H1 (cell line): ENCODE measurements at regions not wholly inside any gene's neighbourhood (a gene's known extent, or its start where the extent isn't known, plus 50 kb on each side); places are given as distances from the start of the nearest gene placed in this dataset.
A peak's percentile ranks its signal among the peaks of the same experiment; 100 is the strongest.

Source experiments
- CTCF ChIA-PET: fragments of 300-600 bp; sonication (Branson Sonifier 250); formaldehyde crosslinking; loops from one replicate; lab custom pipeline; 2021; ENCODE audit not compliant: partially characterized antibody; lab: Charles Lee
- POLR2A ChIA-PET: fragments of 300-600 bp; sonication (Branson Sonifier 250); formaldehyde crosslinking; loops from one replicate; lab custom pipeline; 2021; ENCODE audit warnings: inconsistent platforms; ENCODE audit not compliant: partially characterized antibody; lab: Charles Lee
- DNase-seq, 2 experiments: peaks; one replicate each; pipeline versions ENCODE4 v3.0.0 to v3.0.0-alpha.2; 2010 to 2022; ENCODE audit warnings: low spot score in 2 of 2, low read depth in 1 of 2, mixed read lengths in 1 of 2
- FAIRE-seq: peaks from 2 replicates; lab custom pipeline; 2011; peaks lifted over from hg19 to GRCh38; lab: Jason Lieb, UNC
- H2AFZ ChIP-seq: 2 replicates; pipeline ENCODE4 v1.8.1; 2012; ENCODE audit warnings: low read length, inconsistent platforms
- H2AK5ac ChIP-seq: 2 replicates; pipeline ENCODE4 v1.6.1; 2013; ENCODE audit warnings: low read depth, low read length
- H2BK120ac ChIP-seq: replicated peaks from 2 replicates; pipeline ENCODE3; 2013; ENCODE audit warnings: low read depth, low read length, inconsistent platforms
- H2BK12ac ChIP-seq: 2 replicates; pipeline ENCODE4 v1.6.1; 2013; ENCODE audit warnings: low read depth, low read length
- H2BK15ac ChIP-seq: 2 replicates; pipeline ENCODE4 v1.6.1; 2013; ENCODE audit warnings: low read length
- H2BK20ac ChIP-seq: 2 replicates; pipeline ENCODE4 v1.6.1; 2013; ENCODE audit warnings: low read length
- H2BK5ac ChIP-seq: 2 replicates; pipeline ENCODE4 v1.6.1; 2013; ENCODE audit warnings: low read depth, low read length
- H3K14ac ChIP-seq: 2 replicates; pipeline ENCODE4 v1.6.1; 2013; ENCODE audit warnings: inconsistent platforms; ENCODE audit not compliant: insufficient read length
- H3K18ac ChIP-seq: 2 replicates; pipeline ENCODE4 v1.6.1; 2013; ENCODE audit warnings: low read length; ENCODE audit errors: extremely low read depth
- H3K23ac ChIP-seq: 2 replicates; pipeline ENCODE4 v1.6.1; 2013; ENCODE audit warnings: inconsistent platforms; ENCODE audit not compliant: insufficient read length
- H3K23me2 ChIP-seq: 2 replicates; pipeline ENCODE4 v1.6.1; 2013; ENCODE audit warnings: low read depth, low read length
- H3K27ac ChIP-seq: 2 replicates; pipeline ENCODE4 v1.6.1; 2011; ENCODE audit warnings: low read depth, low read length, inconsistent platforms
- H3K27me3 ChIP-seq, 4 experiments: replicated peaks in 1 of 4; 1 replicate in 1 of 4; 2 replicates in 3 of 4; pipeline versions ENCODE4 v1.6.1 to v1.8.1; 2011 to 2013; ENCODE audit warnings: low read length in 3 of 4, mild to moderate bottlenecking in 3 of 4, inconsistent platforms in 2 of 4, mixed read lengths in 2 of 4, moderate library complexity in 1 of 4; ENCODE audit not compliant: control insufficient read depth in 3 of 4, insufficient read depth in 3 of 4; ENCODE audit errors: extremely low read depth in 1 of 4
- H3K36me3 ChIP-seq, 4 experiments: 2 replicates each; pipeline versions ENCODE4 v1.6.1 to v1.8.1; 2011 to 2013; ENCODE audit warnings: mild to moderate bottlenecking in 4 of 4, low read length in 3 of 4, moderate library complexity in 2 of 4, control low read depth in 1 of 4, inconsistent platforms in 1 of 4; ENCODE audit not compliant: insufficient read depth in 4 of 4, control insufficient read depth in 2 of 4
- H3K4ac ChIP-seq: replicated peaks from 2 replicates; pipeline ENCODE3; 2013; ENCODE audit warnings: low read length, low read depth, mixed read lengths, inconsistent platforms; ENCODE audit not compliant: insufficient read length
- H3K4me1 ChIP-seq, 4 experiments: replicated peaks in 1 of 4; 1 replicate in 1 of 4; 2 replicates in 3 of 4; pipeline versions ENCODE4 v1.6.1 to v1.8.1; 2011 to 2013; ENCODE audit warnings: low read length in 3 of 4, inconsistent platforms in 2 of 4, mixed read lengths in 1 of 4; ENCODE audit not compliant: insufficient read depth in 4 of 4, control insufficient read depth in 3 of 4
- H3K4me2 ChIP-seq, 2 experiments: 2 replicates each; pipeline versions ENCODE4 v1.6.1 to v1.8.1; 2011 to 2013; ENCODE audit warnings: low read depth in 2 of 2, low read length in 2 of 2, control low read depth in 1 of 2, inconsistent platforms in 1 of 2, mild to moderate bottlenecking in 1 of 2; ENCODE audit not compliant: insufficient read depth in 1 of 2
- H3K4me3 ChIP-seq, 4 experiments: fragments of 200-600, 300-600 bp in 1 of 4; sonication (generic), shearing (Covaris generic), sonication (Bioruptor Twin) in 1 of 4; 2 replicates each; pipeline versions ENCODE4 v1.5.1 to v1.8.1; 2011 to 2016; ENCODE audit warnings: low read length in 4 of 4, low read depth in 3 of 4, control low read depth in 2 of 4, inconsistent platforms in 2 of 4, mild to moderate bottlenecking in 2 of 4, mixed read lengths in 1 of 4, moderate library complexity in 1 of 4; ENCODE audit not compliant: insufficient read depth in 2 of 4; ENCODE audit errors: extremely low read depth in 1 of 4
- H3K56ac ChIP-seq: replicated peaks from 2 replicates; pipeline ENCODE3; 2013; ENCODE audit warnings: low read depth, mild to moderate bottlenecking, mixed read lengths, low read length, inconsistent platforms; ENCODE audit not compliant: insufficient read length
- H3K79me1 ChIP-seq: 2 replicates; pipeline ENCODE4 v1.6.1; 2013; ENCODE audit warnings: low read depth, low read length, control low read depth
- H3K79me2 ChIP-seq, 2 experiments: 2 replicates each; pipeline versions ENCODE4 v1.6.1 to v1.8.1; 2012 to 2013; ENCODE audit warnings: low read length in 2 of 2, mild to moderate bottlenecking in 2 of 2, inconsistent platforms in 1 of 2; ENCODE audit not compliant: insufficient read depth in 2 of 2, control insufficient read depth in 1 of 2
- H3K9ac ChIP-seq, 4 experiments: replicated peaks in 1 of 4; 1 replicate in 1 of 4; 2 replicates in 3 of 4; pipeline versions ENCODE4 v1.6.1 to v1.8.1; 2011 to 2013; ENCODE audit warnings: low read depth in 3 of 4, low read length in 3 of 4, control low read depth in 2 of 4, mild to moderate bottlenecking in 2 of 4, moderate library complexity in 2 of 4, inconsistent platforms in 1 of 4; ENCODE audit errors: extremely low read depth in 1 of 4
- H3K9me3 ChIP-seq, 2 experiments: 2 replicates each; pipeline versions ENCODE4 v1.6.1 to v1.8.1; 2012 to 2013; ENCODE audit warnings: mild to moderate bottlenecking in 2 of 2, moderate library complexity in 2 of 2, control low read depth in 1 of 2, inconsistent platforms in 1 of 2, low read depth in 1 of 2, low read length in 1 of 2, mixed read lengths in 1 of 2; ENCODE audit not compliant: insufficient read depth in 2 of 2
- H4K20me1 ChIP-seq, 2 experiments: replicated peaks in 1 of 2; 2 replicates each; pipeline versions ENCODE3 to v1.8.1; 2011 to 2013; ENCODE audit warnings: inconsistent platforms in 2 of 2, low read length in 2 of 2, mild to moderate bottlenecking in 1 of 2; ENCODE audit not compliant: insufficient read depth in 2 of 2, control insufficient read depth in 1 of 2
- H4K5ac ChIP-seq: 2 replicates; pipeline ENCODE4 v1.6.1; 2013; ENCODE audit warnings: low read length, low read depth, mixed read lengths, inconsistent platforms; ENCODE audit not compliant: insufficient read length
- H4K8ac ChIP-seq: 2 replicates; pipeline ENCODE4 v1.8.0; 2013; ENCODE audit warnings: mild to moderate bottlenecking, moderate library complexity, low read length, inconsistent platforms; ENCODE audit not compliant: insufficient read depth; ENCODE audit errors: extremely low read depth
- H4K91ac ChIP-seq: replicated peaks from 2 replicates; pipeline ENCODE3; 2013; ENCODE audit warnings: low read length, mixed read lengths, inconsistent platforms; ENCODE audit not compliant: insufficient read length
- CHD2 ChIP-seq: IDR thresholded peaks from 2 replicates; pipeline ENCODE4 v1.6.1; 2012; ENCODE audit warnings: low read length, improper control_type of control experiment
- CTCF ChIP-seq, 3 experiments: IDR thresholded peaks; 1 replicate in 2 of 3; 2 replicates in 1 of 3; pipeline versions ENCODE4 v1.5.1 to v1.6.1; 2011; ENCODE audit warnings: low read length in 3 of 3, mild to moderate bottlenecking in 3 of 3, inconsistent platforms in 2 of 3, low read depth in 1 of 3, moderate library complexity in 1 of 3; ENCODE audit not compliant: insufficient read depth in 1 of 3; ENCODE audit errors: control extremely low read depth in 1 of 3
- GABPA ChIP-seq: IDR thresholded peaks from 2 replicates; pipeline ENCODE4 v1.6.1; 2011; ENCODE audit warnings: mild to moderate bottlenecking, low read length, moderate library complexity, borderline replicate concordance; ENCODE audit not compliant: insufficient read depth
- POLR2A ChIP-seq, 2 experiments: IDR thresholded peaks; 1 replicate in 1 of 2; 2 replicates in 1 of 2; pipeline ENCODE4 v1.6.1; 2011; ENCODE audit warnings: low read depth in 2 of 2, low read length in 2 of 2, mild to moderate bottlenecking in 2 of 2; ENCODE audit errors: control extremely low read depth in 1 of 2
- RAD21 ChIP-seq, 2 experiments: IDR thresholded peaks in 1 of 2; conservative IDR thresholded peaks in 1 of 2; 2 replicates each; pipeline ENCODE4 v1.6.1; 2011; ENCODE audit warnings: low read depth in 2 of 2, low read length in 2 of 2, improper control_type of control experiment in 1 of 2, inconsistent platforms in 1 of 2, mild to moderate bottlenecking in 1 of 2, moderate library complexity in 1 of 2
- WGBS, 2 experiments: shearing (Covaris generic) in 1 of 2; methylation state at CpG; one replicate each; pipeline versions ENCODE4 v1.1.6 to v1.1.7; 2013 to 2015; ENCODE audit warnings: low lambda C conversion rate in 2 of 2, mixed read lengths in 2 of 2, inconsistent platforms in 1 of 2, low coverage in 1 of 2, missing lambda C conversion rate in 1 of 2; ENCODE audit not compliant: insufficient replicate concordance in 2 of 2, insufficient coverage in 1 of 2, insufficient read length in 1 of 2; ENCODE audit errors: extremely low coverage in 1 of 2, missing lambda C conversion rate in 1 of 2; 5-methylcytosine and 5-hydroxymethylcytosine counted together

- Histone ChIP-seq H3K4me2 (no peak overlapping the region), H3K79me1 (no peaks in the 10 kb centered on the region), H2BK15ac (no peak overlapping the region), H3K36me3 (no peaks in the 10 kb centered on the region), H3K14ac (no peak overlapping the region), H3K27me3 (no peaks in the 10 kb centered on the region; a peak in 2 of 7 replicates), H3K4ac (no peak overlapping the region), H2BK20ac (no peak overlapping the region), H2BK12ac (no peak overlapping the region), H4K8ac (no peak overlapping the region; the same call in 1 of the 2 replicates), H4K91ac (no peak overlapping the region), H4K20me1 (no peaks in the 10 kb centered on the region), H3K4me3 (no peak overlapping the region), H3K56ac (no peak overlapping the region), H3K23ac (no peak overlapping the region), H2AK5ac (no peak overlapping the region), H4K5ac (no peak overlapping the region), H3K18ac (no peak overlapping the region), H3K23me2 (no peaks in the 10 kb centered on the region), H2BK120ac (no peak overlapping the region), H3K9ac (no peak overlapping the region), H2BK5ac (no peak overlapping the region), H2AFZ (no peak overlapping the region), H3K9me3 (no peaks in the 10 kb centered on the region), H3K4me1 (peaks cover 0 to 3% (median under 1%) of the 10 kb centered on the region in 4 experiments; a peak in 2 of 7 replicates), H3K27ac (no peak overlapping the region), H3K79me2 (no peaks in the 10 kb centered on the region)
- CTCF ChIA-PET = interaction anchor here (1.0 to 10.9 kb wide), 5 partner anchors 11 to 211 kb away, joined by 3 to 95 read pairs (median 4); no protein-coding TSS in a partner anchor
- FAIRE-seq (no peak), DNase-seq (no peak)
- TF ChIP-seq CHD2 (no peak), GABPA (no peak), POLR2A (IDR thresholded peaks at IDR 0.05; ENCODE audit: control extremely low read depth in 1 of 2, low read depth in 2 of 2, low read length in 2 of 2) (no peak), CTCF (IDR thresholded peaks at IDR 0.05; ENCODE audit: control extremely low read depth in 1 of 3, insufficient read depth in 1 of 3, low read depth in 1 of 3, low read length in 3 of 3) (peak in 2 of 3 experiments; percentile 16 to 25; a peak in 3 of 4 replicates), RAD21 (IDR thresholded peaks at IDR 0.05 in 1 of 2, conservative IDR thresholded peaks at IDR 0.05 in 1 of 2; ENCODE audit: low read depth in 2 of 2, low read length in 2 of 2) (peak; percentile 5 to 27; a peak in 2 of 4 replicates)
- POLR2A ChIA-PET = interaction anchor here (0.7 kb wide), 1 partner anchor 242 kb away, joined by 3 read pairs; no protein-coding TSS in a partner anchor
- WGBS, 2 experiments = 87% methylated on average over 16 of the region's 16 CpGs; no CpG with 5 or more reads in 1 of the 2 experiments
Observed at GRCh38 chr2:10223932-10224720, 78.6 kb upstream of the HPCAL1 start.
